ENCODE measurements at regions not wholly inside any gene's neighbourhood (a gene's known extent, or its start where the extent isn't known, plus 50 kb on each side); places are given as distances from the start of the nearest gene placed in this dataset.
"Not testable (repeated sequence)": the region's sequence is repeated elsewhere in the genome, so short reads cannot be mapped to it uniquely, and the experiment has no call there.

GRCh38 chr12:48409938-48410337 lies 59.2 kb upstream of the ZNF641 start:
- not testable (repeated sequence) for H3K4me2 ChIP-seq (ENCODE audit: low read length); H3K4me3 ChIP-seq (ENCODE audit: insufficient read depth, low read depth, low read length); H3K9ac ChIP-seq (ENCODE audit: low read length); H3K4me1 ChIP-seq (ENCODE audit: insufficient read depth, low read length); H4K20me1 ChIP-seq (ENCODE audit: insufficient read depth, low read length); H3K27me3 ChIP-seq (ENCODE audit: insufficient read depth, low read length); FAIRE-seq; H3K79me2 ChIP-seq (ENCODE audit: insufficient read depth, low read length); DNase-seq (ENCODE audit: low read depth); H3K9me3 ChIP-seq (ENCODE audit: insufficient read depth, low read depth, low read length); H3K27ac ChIP-seq (ENCODE audit: low read depth, low read length); H3K36me3 Mint-ChIP-seq (ENCODE audit: low read depth, unreplicated experiment); H3K27ac Mint-ChIP-seq (ENCODE audit: unreplicated experiment); H2AFZ ChIP-seq (ENCODE audit: low read depth, low read length); H3K36me3 ChIP-seq (ENCODE audit: insufficient read depth, low read length); H3K4me1 Mint-ChIP-seq (ENCODE audit: low read depth, unreplicated experiment); H3K9me3 Mint-ChIP-seq (ENCODE audit: unreplicated experiment); H3K4me3 Mint-ChIP-seq (ENCODE audit: unreplicated experiment)
- peaks cover 21% of the 10 kb centered on the region for H3K27me3 Mint-ChIP-seq (ENCODE audit: low read depth, unreplicated experiment)

DNA sequence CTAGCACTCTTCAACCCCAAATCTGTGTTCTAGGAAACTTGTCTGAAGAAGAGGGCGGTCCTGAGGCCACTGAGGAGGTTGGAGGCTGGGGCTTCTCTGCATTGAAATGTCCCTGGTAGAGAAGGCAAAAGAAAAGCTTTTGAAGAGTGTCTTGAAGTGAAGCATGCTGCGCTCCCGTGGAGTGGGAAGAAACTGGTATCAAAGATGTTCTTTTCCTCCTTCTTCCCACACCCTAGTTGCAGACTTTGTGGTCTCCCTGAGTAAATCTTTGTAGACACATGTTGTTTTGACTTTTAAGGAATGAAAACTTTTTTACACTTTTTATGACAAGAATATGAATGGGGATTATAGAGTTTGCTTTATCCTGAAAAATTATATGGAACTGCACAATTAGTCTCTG lies 59.0 kb upstream of the ANP32D start:
- Histone ChIP-seq H3K4me2 (ENCODE audit: low read length) (no peak overlapping the region), H2AFZ (ENCODE audit: low read depth, low read length) (no peak overlapping the region), H3K79me2 (ENCODE audit: insufficient read depth, low read length) (no peaks in the 10 kb centered on the region), H3K27me3 (ENCODE audit: insufficient read depth, low read length) (no peaks in the 10 kb centered on the region), H3K9ac (ENCODE audit: low read length) (no peak overlapping the region), H3K27ac (ENCODE audit: low read depth, low read length) (no peak overlapping the region), H3K4me3 (ENCODE audit: insufficient read depth, low read depth, low read length) (no peak overlapping the region), H3K36me3 (ENCODE audit: insufficient read depth, low read length) (no peaks in the 10 kb centered on the region), H4K20me1 (ENCODE audit: insufficient read depth, low read length) (no peaks in the 10 kb centered on the region), H3K4me1 (ENCODE audit: insufficient read depth, low read length) (no peaks in the 10 kb centered on the region), H3K9me3 (ENCODE audit: insufficient read depth, low read depth, low read length) (no peaks in the 10 kb centered on the region)
- Mint-ChIP-seq H3K9me3 (ENCODE audit: unreplicated experiment) (no peaks in the 10 kb centered on the region), H3K27me3 (ENCODE audit: low read depth, unreplicated experiment) (peaks cover 21% of the 10 kb centered on the region), H3K27ac (ENCODE audit: unreplicated experiment) (no peak overlapping the region), H3K4me1 (ENCODE audit: low read depth, unreplicated experiment) (no peaks in the 10 kb centered on the region), H3K36me3 (ENCODE audit: low read depth, unreplicated experiment) (no peaks in the 10 kb centered on the region), H3K4me3 (ENCODE audit: unreplicated experiment) (no peak overlapping the region)
- FAIRE-seq, result no peak
- no peak for DNase-seq (ENCODE audit: low read depth)
- TF ChIP-seq, protein P1, sequence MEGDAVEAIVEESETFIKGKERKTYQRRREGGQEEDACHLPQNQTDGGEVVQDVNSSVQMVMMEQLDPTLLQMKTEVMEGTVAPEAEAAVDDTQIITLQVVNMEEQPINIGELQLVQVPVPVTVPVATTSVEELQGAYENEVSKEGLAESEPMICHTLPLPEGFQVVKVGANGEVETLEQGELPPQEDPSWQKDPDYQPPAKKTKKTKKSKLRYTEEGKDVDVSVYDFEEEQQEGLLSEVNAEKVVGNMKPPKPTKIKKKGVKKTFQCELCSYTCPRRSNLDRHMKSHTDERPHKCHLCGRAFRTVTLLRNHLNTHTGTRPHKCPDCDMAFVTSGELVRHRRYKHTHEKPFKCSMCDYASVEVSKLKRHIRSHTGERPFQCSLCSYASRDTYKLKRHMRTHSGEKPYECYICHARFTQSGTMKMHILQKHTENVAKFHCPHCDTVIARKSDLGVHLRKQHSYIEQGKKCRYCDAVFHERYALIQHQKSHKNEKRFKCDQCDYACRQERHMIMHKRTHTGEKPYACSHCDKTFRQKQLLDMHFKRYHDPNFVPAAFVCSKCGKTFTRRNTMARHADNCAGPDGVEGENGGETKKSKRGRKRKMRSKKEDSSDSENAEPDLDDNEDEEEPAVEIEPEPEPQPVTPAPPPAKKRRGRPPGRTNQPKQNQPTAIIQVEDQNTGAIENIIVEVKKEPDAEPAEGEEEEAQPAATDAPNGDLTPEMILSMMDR (IDR thresholded peaks at IDR 0.05; ENCODE audit: insufficient read depth, low read depth, low read length), result no peak
- TF ChIP-seq EZH2 (IDR thresholded peaks at IDR 0.05; ENCODE audit: insufficient read depth, low read length), result no peak

- DNase-seq (ENCODE audit: low read depth) (no peak), FAIRE-seq (no peak)
- Histone ChIP-seq H3K9ac (ENCODE audit: low read length) (no peak overlapping the region), H3K4me3 (ENCODE audit: insufficient read depth, low read depth, low read length) (no peak overlapping the region), H3K4me2 (ENCODE audit: low read length) (no peak overlapping the region), H3K79me2 (ENCODE audit: insufficient read depth, low read length) (no peaks in the 10 kb centered on the region), H3K9me3 (ENCODE audit: insufficient read depth, low read depth, low read length) (no peaks in the 10 kb centered on the region), H3K27ac (ENCODE audit: low read depth, low read length) (no peak overlapping the region), H3K27me3 (ENCODE audit: insufficient read depth, low read length) (no peaks in the 10 kb centered on the region), H3K36me3 (ENCODE audit: insufficient read depth, low read length) (no peaks in the 10 kb centered on the region), H3K4me1 (ENCODE audit: insufficient read depth, low read length) (no peaks in the 10 kb centered on the region), H2AFZ (ENCODE audit: low read depth, low read length) (no peak overlapping the region), H4K20me1 (ENCODE audit: insufficient read depth, low read length) (no peaks in the 10 kb centered on the region)
- no peak overlapping the region for H3K4me3 Mint-ChIP-seq (ENCODE audit: unreplicated experiment)
- no peaks in the 10 kb centered on the region for H3K36me3 Mint-ChIP-seq (ENCODE audit: low read depth, unreplicated experiment)
- no peak overlapping the region for H3K27ac Mint-ChIP-seq (ENCODE audit: unreplicated experiment)
- no peaks in the 10 kb centered on the region for H3K9me3 Mint-ChIP-seq (ENCODE audit: unreplicated experiment)
- peaks cover 23% of the 10 kb centered on the region for H3K27me3 Mint-ChIP-seq (ENCODE audit: low read depth, unreplicated experiment)
- TF ChIP-seq EZH2 (IDR thresholded peaks at IDR 0.05; ENCODE audit: insufficient read depth, low read length), result no peak
- TF ChIP-seq, protein P1 (IDR thresholded peaks at IDR 0.05; ENCODE audit: insufficient read depth, low read depth, low read length), result no peak
- H3K4me1 Mint-ChIP-seq (ENCODE audit: low read depth, unreplicated experiment), result no peaks in the 10 kb centered on the region
Measured at GRCh38 chr12:48414021-48414420, 58.3 kb upstream of the ANP32D start.
